ENCODE measurements at regions not wholly inside any gene's neighbourhood (a gene's known extent, or its start where the extent isn't known, plus 50 kb on each side); places are given as distances from the start of the nearest gene placed in this dataset.

- no peak for TF ChIP-seq POLR2AphosphoS5 (IDR thresholded peaks at IDR 0.05)
- TF ChIP-seq POLR2A (IDR thresholded peaks at IDR 0.05; ENCODE audit: low read depth), result no peak
Measured at GRCh38 chr13:112229445-112229844, 146.7 kb upstream of the SPACA7 start.

All from esophagus muscularis mucosa (tissue), 2 donors.